ENCODE measurements at regions not wholly inside any gene's neighbourhood (a gene's known extent, or its start where the extent isn't known, plus 50 kb on each side); places are given as distances from the start of the nearest gene placed in this dataset.

- TF ChIP-seq ZKSCAN8 (CRISPR knock-in tag; IDR thresholded peaks at IDR 0.05; ENCODE audit: borderline replicate concordance): no peak
- TF ChIP-seq ARID2 (CRISPR knock-in tag; IDR thresholded peaks at IDR 0.05; ENCODE audit: borderline replicate concordance): no peak
- no peak for TF ChIP-seq ZNF383 (CRISPR knock-in tag; IDR thresholded peaks at IDR 0.05; ENCODE audit: borderline replicate concordance)
- no peak for TF ChIP-seq KAT7 (CRISPR knock-in tag; IDR thresholded peaks at IDR 0.05; ENCODE audit: borderline replicate concordance)
- TF ChIP-seq PPARG (CRISPR knock-in tag; conservative IDR thresholded peaks at IDR 0.05): no peak
- TF ChIP-seq TGIF2 (CRISPR knock-in tag; IDR thresholded peaks at IDR 0.05): no peak
- TF ChIP-seq HINFP (CRISPR knock-in tag; IDR thresholded peaks at IDR 0.05; ENCODE audit: low read depth): no peak
- no peak for TF ChIP-seq SIX4 (CRISPR knock-in tag; IDR thresholded peaks at IDR 0.05)
- TF ChIP-seq ZNF761 (CRISPR knock-in tag; conservative IDR thresholded peaks at IDR 0.05): no peak
- no peak for TF ChIP-seq ZNF777 (CRISPR knock-in tag; IDR thresholded peaks at IDR 0.05)
- TF ChIP-seq DNMT1 (CRISPR knock-in tag; IDR thresholded peaks at IDR 0.05): no peak
- peak; percentile 81 for TF ChIP-seq CEBPB (IDR thresholded peaks at IDR 0.05; ENCODE audit: borderline replicate concordance, low read depth, low read length)
- no peak for TF ChIP-seq RELA (CRISPR knock-in tag; IDR thresholded peaks at IDR 0.05)
- no peak for TF ChIP-seq ZNF10 (CRISPR knock-in tag; IDR thresholded peaks at IDR 0.05; ENCODE audit: borderline replicate concordance, low read depth)
- TF ChIP-seq ARID5B (CRISPR knock-in tag; IDR thresholded peaks at IDR 0.05): peak; percentile 37; the same call in 1 of the 2 replicates
- peak in 1 of 2 experiments; percentile 24; a peak in 1 of 4 replicates for TF ChIP-seq EP300 (IDR thresholded peaks at IDR 0.05; ENCODE audit: low read depth in 2 of 2, low read length in 2 of 2)
- TF ChIP-seq EP300 (CRISPR knock-in tag; IDR thresholded peaks at IDR 0.05; ENCODE audit: borderline replicate concordance): no peak
- TF ChIP-seq ZNF75D (CRISPR knock-in tag; IDR thresholded peaks at IDR 0.05; ENCODE audit: borderline replicate concordance): no peak
- TF ChIP-seq SNAPC4 (CRISPR knock-in tag; IDR thresholded peaks at IDR 0.05): no peak
- no peak for TF ChIP-seq MXD1 (CRISPR knock-in tag; IDR thresholded peaks at IDR 0.05)
These were observed 162.9 kb downstream of the BLID start (continued) for GRCh38 chr11:121953122-121953521.

Measured in HepG2 (cell line).